ENCODE measurements at regions not wholly inside any gene's neighbourhood (a gene's known extent, or its start where the extent isn't known, plus 50 kb on each side); places are given as distances from the start of the nearest gene placed in this dataset.

DNA sequence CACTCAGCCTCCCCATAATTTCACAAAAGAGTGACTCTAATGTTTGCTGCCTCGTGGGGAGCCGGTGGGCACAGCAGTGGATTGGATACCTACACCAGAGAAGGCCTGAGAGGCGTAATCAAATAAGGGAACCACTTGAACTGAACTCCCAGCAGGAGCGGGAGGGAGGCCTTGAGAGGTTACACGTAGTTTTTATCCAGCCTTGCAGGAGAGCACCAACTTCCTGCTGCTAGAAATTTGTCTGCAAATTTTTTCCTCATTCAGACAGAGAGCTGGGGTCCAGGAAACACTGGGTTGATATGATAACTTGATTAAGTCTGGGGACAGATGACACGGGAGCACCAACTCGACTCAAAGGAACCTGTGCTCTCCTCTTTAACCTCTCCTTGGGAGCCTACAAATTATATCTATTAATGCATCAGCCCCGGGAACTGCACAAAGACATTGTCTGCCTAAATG, 69.8 kb downstream of the HES1 start:
- DNase-seq (ENCODE audit: low read depth), result peak; percentile 57
- no peak overlapping the region for H3K4me3 ChIP-seq (ENCODE audit: low read depth, low read length)

GRCh38 chr3:194206320-194206719, 70.4 kb downstream of the HES1 start:
- DNase-seq (ENCODE audit: low read depth), result no peak
- no peak overlapping the region for H3K4me3 ChIP-seq (ENCODE audit: low read depth, low read length)
- TF ChIP-seq, protein P1, sequence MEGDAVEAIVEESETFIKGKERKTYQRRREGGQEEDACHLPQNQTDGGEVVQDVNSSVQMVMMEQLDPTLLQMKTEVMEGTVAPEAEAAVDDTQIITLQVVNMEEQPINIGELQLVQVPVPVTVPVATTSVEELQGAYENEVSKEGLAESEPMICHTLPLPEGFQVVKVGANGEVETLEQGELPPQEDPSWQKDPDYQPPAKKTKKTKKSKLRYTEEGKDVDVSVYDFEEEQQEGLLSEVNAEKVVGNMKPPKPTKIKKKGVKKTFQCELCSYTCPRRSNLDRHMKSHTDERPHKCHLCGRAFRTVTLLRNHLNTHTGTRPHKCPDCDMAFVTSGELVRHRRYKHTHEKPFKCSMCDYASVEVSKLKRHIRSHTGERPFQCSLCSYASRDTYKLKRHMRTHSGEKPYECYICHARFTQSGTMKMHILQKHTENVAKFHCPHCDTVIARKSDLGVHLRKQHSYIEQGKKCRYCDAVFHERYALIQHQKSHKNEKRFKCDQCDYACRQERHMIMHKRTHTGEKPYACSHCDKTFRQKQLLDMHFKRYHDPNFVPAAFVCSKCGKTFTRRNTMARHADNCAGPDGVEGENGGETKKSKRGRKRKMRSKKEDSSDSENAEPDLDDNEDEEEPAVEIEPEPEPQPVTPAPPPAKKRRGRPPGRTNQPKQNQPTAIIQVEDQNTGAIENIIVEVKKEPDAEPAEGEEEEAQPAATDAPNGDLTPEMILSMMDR (conservative IDR thresholded peaks at IDR 0.05; ENCODE audit: low read depth, low read length), result no peak

More for the DNA sequence above, 69.8 kb downstream of the HES1 start:
- TF ChIP-seq, protein P1 (conservative IDR thresholded peaks at IDR 0.05; ENCODE audit: low read depth, low read length), result no peak

DNA sequence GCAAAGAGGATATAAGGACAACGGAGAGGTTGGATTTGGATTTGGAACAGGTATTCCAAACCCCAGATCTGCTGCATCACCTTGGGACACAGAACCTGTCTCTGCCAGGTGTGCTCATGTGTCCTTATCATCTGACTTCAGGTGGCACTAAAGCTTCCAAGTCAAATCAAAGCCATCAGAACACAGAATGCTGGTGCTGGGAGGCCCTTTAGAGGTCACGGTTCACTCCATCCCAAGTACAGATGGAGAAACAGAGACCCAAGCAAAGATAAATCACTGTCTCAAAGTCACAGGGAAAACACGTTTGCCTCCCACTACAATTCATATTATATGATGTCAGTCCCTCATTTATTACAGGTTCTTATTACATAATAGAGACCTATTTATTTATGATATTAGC, 72.8 kb downstream of the HES1 start:
- no peak overlapping the region for H3K4me3 ChIP-seq (ENCODE audit: low read depth, low read length)
- no peak for DNase-seq (ENCODE audit: low read depth)
- TF ChIP-seq, protein P1 (conservative IDR thresholded peaks at IDR 0.05; ENCODE audit: low read depth, low read length), result no peak

DNA sequence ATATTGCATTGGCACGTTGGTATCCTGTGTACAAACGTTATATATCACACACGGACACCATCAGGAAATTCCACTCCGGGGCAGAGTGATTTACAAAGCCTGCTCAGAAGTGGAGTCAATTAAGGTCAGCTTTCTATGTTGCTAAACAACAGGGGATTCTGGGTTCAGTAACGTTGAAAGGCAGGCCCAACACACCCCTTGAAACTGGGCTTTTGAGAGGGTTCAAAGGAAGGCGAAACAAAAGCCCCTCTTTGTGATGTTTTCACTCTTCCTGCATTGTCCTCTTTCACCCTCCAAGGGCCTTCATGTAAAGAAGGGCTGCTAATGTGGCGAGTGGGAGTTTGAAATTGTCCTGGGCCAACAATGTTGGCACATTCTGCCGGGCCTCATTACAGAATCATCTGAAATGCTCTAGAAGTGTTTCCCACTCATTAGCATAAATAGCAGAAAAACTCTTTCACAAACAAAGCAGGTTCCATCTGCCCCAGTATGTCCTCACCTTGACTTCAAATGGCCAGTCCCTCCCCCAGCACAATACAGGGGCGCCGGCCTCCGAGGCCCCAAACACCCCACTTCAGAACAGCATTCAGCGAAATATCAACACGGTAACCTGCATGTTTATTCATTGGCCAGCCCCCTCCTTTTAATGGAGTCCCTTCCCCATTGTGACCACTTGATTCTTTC, 76.4 kb downstream of the HES1 start:
- no peak overlapping the region for H3K4me3 ChIP-seq (ENCODE audit: low read depth, low read length)

GRCh38 chr3:194212845-194213331, 76.9 kb downstream of the HES1 start:
- TF ChIP-seq, protein P1 (conservative IDR thresholded peaks at IDR 0.05; ENCODE audit: low read depth, low read length), result no peak
- H3K4me3 ChIP-seq (ENCODE audit: low read depth, low read length), result no peak overlapping the region
- no peak for DNase-seq (ENCODE audit: low read depth)

More for the DNA sequence above, 76.4 kb downstream of the HES1 start:
- DNase-seq (ENCODE audit: low read depth), result no peak
- TF ChIP-seq, protein P1 (conservative IDR thresholded peaks at IDR 0.05; ENCODE audit: low read depth, low read length), result no peak

GRCh38 chr3:194215392-194215791, 79.4 kb downstream of the HES1 start:
- H3K4me3 ChIP-seq (ENCODE audit: low read depth, low read length), result no peak overlapping the region
- DNase-seq (ENCODE audit: low read depth), result no peak
- TF ChIP-seq, protein P1 (conservative IDR thresholded peaks at IDR 0.05; ENCODE audit: low read depth, low read length), result no peak
